Ovary (tissue), 7 donors: ENCODE measurements at regions not wholly inside any gene's neighbourhood (a gene's known extent, or its start where the extent isn't known, plus 50 kb on each side); places are given as distances from the start of the nearest gene placed in this dataset.

Experiments
- DNase-seq, 5 donors: peaks; one replicate each; pipeline ENCODE4 v3.0.0-alpha.2; 2019 to 2020
- H3K27ac ChIP-seq, 2 donors: fragments of 200-600 bp; one replicate each; pipeline versions ENCODE4 v1.5.1 to v1.8.0; 2019 to 2022
- H3K27me3 ChIP-seq: fragments of 200-600 bp; one replicate; pipeline ENCODE4 v1.8.0; 2022
- H3K36me3 ChIP-seq: fragments of 200-600 bp; sonication (generic); one replicate; pipeline ENCODE4 v1.5.1; 2019
- H3K4me1 ChIP-seq: one replicate; pipeline ENCODE4 v1.8.1; 2013; ENCODE audit warnings: mild to moderate bottlenecking, moderate library complexity; ENCODE audit not compliant: insufficient read depth
- H3K4me3 ChIP-seq: fragments of 200-600 bp; sonication (generic); one replicate; pipeline ENCODE4 v1.5.1; 2017
- H3K9me3 ChIP-seq, 2 donors: fragments of 200-600 bp in 1 of 2; sonication (generic) in 1 of 2; one replicate each; pipeline versions ENCODE4 v1.5.1 to v1.8.1; 2013 to 2019; ENCODE audit warnings: mild to moderate bottlenecking in 1 of 2, moderate library complexity in 1 of 2
- CTCF ChIP-seq, 3 donors: fragments of 450-650 bp in 2 of 3; fragments of 200-600 bp in 1 of 3; IDR thresholded peaks; one replicate each; pipeline versions ENCODE4 v1.5.1 to v1.8.0; 2016 to 2022; ENCODE audit warnings: antibody characterized with exemption in 3 of 3, mild to moderate bottlenecking in 1 of 3
- EP300 ChIP-seq: sonication (generic); formaldehyde crosslinking; IDR thresholded peaks from one replicate; pipeline ENCODE4 v1.6.1; 2017; ENCODE audit warnings: antibody characterized with exemption
- POLR2A ChIP-seq: fragments of 450-650 bp; IDR thresholded peaks from one replicate; pipeline ENCODE4 v1.6.1; 2017; ENCODE audit warnings: antibody characterized with exemption, mild to moderate bottlenecking, moderate library complexity
- WGBS, 3 donors: extraction: QIAGEN DNeasy Blood & Tissue Kit in 1 of 3; methylation state at CpG; one replicate each; pipeline versions ENCODE4 v1.1.5 to v1.1.7; 2013 to 2017; 5-methylcytosine and 5-hydroxymethylcytosine counted together
- intact Hi-C, 4 donors: fragments of 100-400 bp; cut with DNase I; formaldehyde crosslinking; loops; one replicate each; pipeline versions ENCODE4 v1.11.0 to v1.15.1; 2022 to 2023
- donor health status: DM: no; HTN: no; CAD: no; lungs with moderate emphysema.
- donor health status: DM: no; HTN: no; CAD: no.
- donor health status: Bipolar disorder and iron deficiency.
- donor health status: DM: no; HTN: no; CAD: no.
- donor health status: DM: yes; HTN: yes; CAD: no.

DNA sequence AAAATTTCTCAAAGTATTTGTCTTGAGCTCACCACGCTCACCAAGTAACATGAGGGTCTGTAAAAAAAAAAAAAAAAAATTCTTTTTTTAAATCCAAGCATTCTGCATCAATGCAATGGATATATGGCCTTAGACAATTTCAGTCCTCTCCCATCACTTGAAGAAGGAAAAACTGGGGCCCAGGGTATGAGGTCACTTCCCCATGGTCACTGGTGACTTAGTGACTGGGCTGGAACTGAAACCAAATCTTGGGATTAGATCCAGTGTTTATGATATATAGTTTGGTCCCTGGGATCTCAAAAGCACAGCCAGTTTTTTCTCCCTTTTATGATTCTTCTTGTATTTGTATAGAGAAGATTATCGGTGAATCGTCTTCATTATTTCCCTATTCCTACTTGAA is 477.9 kb upstream of the TNP1 start:
- no peaks in the 10 kb centered on the region for H3K9me3 ChIP-seq
- TF ChIP-seq POLR2A (no peak), EP300 (no peak), CTCF (IDR thresholded peaks at IDR 0.05) (no peak)
- WGBS, 3 donors: 66 to 88% (median 85%) methylated on average over 3 of the region's 3 CpGs
- intact Hi-C loops: no loop called here
- no peak for DNase-seq
- H3K4me3 ChIP-seq: no peak overlapping the region
- H3K4me1 ChIP-seq: no peaks in the 10 kb centered on the region
- no peaks in the 10 kb centered on the region for H3K27me3 ChIP-seq
- no peak overlapping the region for H3K27ac ChIP-seq
- H3K36me3 ChIP-seq: no peaks in the 10 kb centered on the region

GRCh38 chr2:217336694-217337093 is 476.8 kb upstream of the TNP1 start:
- DNase-seq: no peak
- no peak for TF ChIP-seq POLR2A
- no peak for TF ChIP-seq EP300
- TF ChIP-seq CTCF (IDR thresholded peaks at IDR 0.05): no peak
- Histone ChIP-seq H3K27ac (no peak overlapping the region), H3K4me1 (peaks cover 3% of the 10 kb centered on the region), H3K4me3 (no peak overlapping the region), H3K27me3 (no peaks in the 10 kb centered on the region), H3K36me3 (no peaks in the 10 kb centered on the region), H3K9me3 (no peaks in the 10 kb centered on the region)
- 91 to 93% (median 92%) methylated on average over 4 of the region's 4 CpGs for WGBS, 3 donors
- intact Hi-C loops: no loop called here

GRCh38 chr2:217335341-217335966 is 475.6 kb upstream of the TNP1 start:
- 85 to 95% (median 94%) methylated on average over 5 of the region's 5 CpGs for WGBS, 3 donors
- Histone ChIP-seq H3K4me1 (peaks cover 10% of the 10 kb centered on the region), H3K27ac (no peak overlapping the region), H3K9me3 (no peaks in the 10 kb centered on the region), H3K4me3 (no peak overlapping the region), H3K36me3 (no peaks in the 10 kb centered on the region), H3K27me3 (no peaks in the 10 kb centered on the region)
- TF ChIP-seq EP300: no peak
- TF ChIP-seq CTCF (IDR thresholded peaks at IDR 0.05): no peak
- no peak for TF ChIP-seq POLR2A
- DNase-seq: no peak
- intact Hi-C loops: no loop called here

DNA sequence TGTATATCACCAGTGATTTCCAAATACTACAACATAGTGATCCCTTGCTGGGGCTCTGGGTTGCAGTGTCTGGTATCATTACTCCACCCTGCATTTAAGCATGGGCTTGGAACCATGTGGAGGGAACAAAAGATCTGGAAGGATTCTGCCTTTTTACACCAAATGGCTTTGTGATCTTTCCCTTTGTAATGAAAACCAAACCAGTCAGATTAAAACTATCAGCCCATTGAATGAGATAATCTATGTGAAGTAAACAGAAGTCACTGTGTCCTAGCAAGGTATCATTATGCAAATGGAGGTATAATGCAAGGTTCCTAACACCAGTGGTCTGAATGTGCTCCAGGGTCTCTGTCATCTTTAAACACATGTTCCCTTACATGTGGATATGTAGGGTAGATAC is 474.7 kb upstream of the TNP1 start:
- no peak for DNase-seq
- TF ChIP-seq CTCF (IDR thresholded peaks at IDR 0.05): no peak
- no peak for TF ChIP-seq EP300
- no peak for TF ChIP-seq POLR2A
- H3K4me1 ChIP-seq: peaks cover 10% of the 10 kb centered on the region
- H3K9me3 ChIP-seq: no peaks in the 10 kb centered on the region
- H3K36me3 ChIP-seq: no peaks in the 10 kb centered on the region
- H3K27me3 ChIP-seq: no peaks in the 10 kb centered on the region
- H3K27ac ChIP-seq: no peak overlapping the region
- no peak overlapping the region for H3K4me3 ChIP-seq
- intact Hi-C loops: no loop called here
